ENCODE measurements at regions not wholly inside any gene's neighbourhood (a gene's known extent, or its start where the extent isn't known, plus 50 kb on each side); places are given as distances from the start of the nearest gene placed in this dataset.

DNA sequence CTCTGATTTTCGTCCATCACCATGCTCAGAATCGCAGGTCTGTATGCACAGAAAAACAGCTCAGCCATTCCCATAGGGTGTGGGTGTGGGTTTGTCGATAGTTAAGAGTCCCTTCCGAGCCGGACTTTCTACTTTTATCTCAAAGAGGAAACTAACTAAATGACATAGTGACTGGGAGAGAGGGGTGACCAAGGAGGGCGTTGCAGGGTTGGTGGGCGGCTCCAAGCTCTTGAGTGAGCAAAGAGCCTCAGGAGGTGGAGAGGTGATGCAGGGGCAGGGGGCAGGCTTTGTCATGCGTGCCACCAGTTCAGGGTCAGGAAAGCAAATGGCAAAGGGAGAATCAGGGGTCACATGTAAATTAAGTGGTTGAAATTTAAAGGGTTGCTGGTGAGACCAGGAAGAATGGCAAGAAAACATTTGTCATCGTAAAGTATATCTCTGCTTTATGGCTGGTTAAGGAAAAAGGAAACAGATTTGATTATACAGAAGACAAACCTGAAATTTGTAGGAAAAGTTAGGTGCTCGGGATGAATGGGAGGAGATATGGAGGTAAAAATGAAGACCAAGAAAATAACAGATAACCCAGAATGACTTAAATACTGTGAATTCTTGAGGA is 249.0 kb downstream of the SETD4 start:
- H3K9me3 ChIP-seq (ENCODE audit: control insufficient read depth, insufficient read depth, low read depth, low read length), result no peaks in the 10 kb centered on the region
- no peaks in the 10 kb centered on the region for H3K36me3 ChIP-seq (ENCODE audit: control insufficient read depth, insufficient read depth, low read length)
- intact Hi-C loops (cut with micrococcal nuclease; ENCODE audit: unreplicated experiment), result no loop called here
- CTCF ChIA-PET, result no interaction called here
- H3K27me3 ChIP-seq (ENCODE audit: control insufficient read depth, insufficient read depth, low read length), result no peaks in the 10 kb centered on the region
- DNase-seq (ENCODE audit: low read depth, low spot score) (no peak), ATAC-seq (no peak)
- BruUV-seq (replicated peaks), result no TSS peak
- H3K4me3 ChIP-seq (ENCODE audit: low read depth in 2 of 2, low read length in 2 of 2), result no peak overlapping the region
- H3K27ac ChIP-seq (ENCODE audit: low read length), result no peak overlapping the region
- H3K4me1 ChIP-seq (ENCODE audit: control insufficient read depth, insufficient read depth, low read length), result no peaks in the 10 kb centered on the region
- in situ Hi-C loops (cut with HindIII; ENCODE audit: low pct_unique_long_range_greater_than_20kb, low sequenced_read_pairs), result no loop called here
- TF ChIP-seq, protein P1, sequence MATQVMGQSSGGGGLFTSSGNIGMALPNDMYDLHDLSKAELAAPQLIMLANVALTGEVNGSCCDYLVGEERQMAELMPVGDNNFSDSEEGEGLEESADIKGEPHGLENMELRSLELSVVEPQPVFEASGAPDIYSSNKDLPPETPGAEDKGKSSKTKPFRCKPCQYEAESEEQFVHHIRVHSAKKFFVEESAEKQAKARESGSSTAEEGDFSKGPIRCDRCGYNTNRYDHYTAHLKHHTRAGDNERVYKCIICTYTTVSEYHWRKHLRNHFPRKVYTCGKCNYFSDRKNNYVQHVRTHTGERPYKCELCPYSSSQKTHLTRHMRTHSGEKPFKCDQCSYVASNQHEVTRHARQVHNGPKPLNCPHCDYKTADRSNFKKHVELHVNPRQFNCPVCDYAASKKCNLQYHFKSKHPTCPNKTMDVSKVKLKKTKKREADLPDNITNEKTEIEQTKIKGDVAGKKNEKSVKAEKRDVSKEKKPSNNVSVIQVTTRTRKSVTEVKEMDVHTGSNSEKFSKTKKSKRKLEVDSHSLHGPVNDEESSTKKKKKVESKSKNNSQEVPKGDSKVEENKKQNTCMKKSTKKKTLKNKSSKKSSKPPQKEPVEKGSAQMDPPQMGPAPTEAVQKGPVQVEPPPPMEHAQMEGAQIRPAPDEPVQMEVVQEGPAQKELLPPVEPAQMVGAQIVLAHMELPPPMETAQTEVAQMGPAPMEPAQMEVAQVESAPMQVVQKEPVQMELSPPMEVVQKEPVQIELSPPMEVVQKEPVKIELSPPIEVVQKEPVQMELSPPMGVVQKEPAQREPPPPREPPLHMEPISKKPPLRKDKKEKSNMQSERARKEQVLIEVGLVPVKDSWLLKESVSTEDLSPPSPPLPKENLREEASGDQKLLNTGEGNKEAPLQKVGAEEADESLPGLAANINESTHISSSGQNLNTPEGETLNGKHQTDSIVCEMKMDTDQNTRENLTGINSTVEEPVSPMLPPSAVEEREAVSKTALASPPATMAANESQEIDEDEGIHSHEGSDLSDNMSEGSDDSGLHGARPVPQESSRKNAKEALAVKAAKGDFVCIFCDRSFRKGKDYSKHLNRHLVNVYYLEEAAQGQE (IDR thresholded peaks at IDR 0.05; ENCODE audit: insufficient read depth in 1 of 2, low read depth in 2 of 2, low read length in 1 of 2), result no peak
- TF ChIP-seq, protein P2, sequence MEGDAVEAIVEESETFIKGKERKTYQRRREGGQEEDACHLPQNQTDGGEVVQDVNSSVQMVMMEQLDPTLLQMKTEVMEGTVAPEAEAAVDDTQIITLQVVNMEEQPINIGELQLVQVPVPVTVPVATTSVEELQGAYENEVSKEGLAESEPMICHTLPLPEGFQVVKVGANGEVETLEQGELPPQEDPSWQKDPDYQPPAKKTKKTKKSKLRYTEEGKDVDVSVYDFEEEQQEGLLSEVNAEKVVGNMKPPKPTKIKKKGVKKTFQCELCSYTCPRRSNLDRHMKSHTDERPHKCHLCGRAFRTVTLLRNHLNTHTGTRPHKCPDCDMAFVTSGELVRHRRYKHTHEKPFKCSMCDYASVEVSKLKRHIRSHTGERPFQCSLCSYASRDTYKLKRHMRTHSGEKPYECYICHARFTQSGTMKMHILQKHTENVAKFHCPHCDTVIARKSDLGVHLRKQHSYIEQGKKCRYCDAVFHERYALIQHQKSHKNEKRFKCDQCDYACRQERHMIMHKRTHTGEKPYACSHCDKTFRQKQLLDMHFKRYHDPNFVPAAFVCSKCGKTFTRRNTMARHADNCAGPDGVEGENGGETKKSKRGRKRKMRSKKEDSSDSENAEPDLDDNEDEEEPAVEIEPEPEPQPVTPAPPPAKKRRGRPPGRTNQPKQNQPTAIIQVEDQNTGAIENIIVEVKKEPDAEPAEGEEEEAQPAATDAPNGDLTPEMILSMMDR (IDR thresholded peaks at IDR 0.05), result no peak
- TF ChIP-seq SIN3A (IDR thresholded peaks at IDR 0.05; ENCODE audit: borderline replicate concordance, insufficient read depth, low read depth, low read length) (no peak), TCF7L2 (IDR thresholded peaks at IDR 0.05; ENCODE audit: low read depth, low read length) (no peak), POLR2AphosphoS5 (IDR thresholded peaks at IDR 0.05; ENCODE audit: low read depth, low read length) (no peak)
- POLR2A ChIA-PET, result interaction anchor here (0.6 kb wide), 1 partner anchor 58 kb away, joined by 3 read pairs; no protein-coding TSS in a partner anchor

DNA sequence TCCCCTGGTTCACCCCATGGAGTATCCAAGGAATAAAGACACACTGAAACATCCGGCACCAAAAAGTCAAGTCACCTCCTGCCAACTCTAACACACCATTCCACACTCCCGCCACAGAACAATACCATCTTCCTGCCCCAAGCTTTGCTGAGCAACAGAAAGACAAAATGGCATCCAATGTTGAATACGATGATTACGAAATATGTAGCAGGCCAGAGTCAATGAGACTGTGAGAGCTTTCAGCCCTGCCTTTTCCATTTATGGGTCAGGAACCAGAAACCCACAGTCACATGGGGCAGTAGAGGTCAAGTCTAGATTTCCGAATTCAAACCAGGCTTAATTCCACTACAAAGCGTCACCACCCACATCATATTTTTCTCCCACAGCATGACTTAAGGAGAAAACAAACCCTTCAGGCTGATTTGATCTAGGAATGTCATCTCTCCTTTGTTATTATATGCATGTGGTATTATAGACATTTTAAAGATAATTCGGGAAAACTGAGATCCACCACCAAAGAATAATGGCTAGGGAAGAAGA is 249.8 kb downstream of the SETD4 start:
- no peak overlapping the region for H3K27ac ChIP-seq (ENCODE audit: low read length)
- no peak for TF ChIP-seq TCF7L2 (IDR thresholded peaks at IDR 0.05; ENCODE audit: low read depth, low read length)
- no peak for TF ChIP-seq SIN3A (IDR thresholded peaks at IDR 0.05; ENCODE audit: borderline replicate concordance, insufficient read depth, low read depth, low read length)
- TF ChIP-seq, protein P2 (IDR thresholded peaks at IDR 0.05), result no peak
- TF ChIP-seq POLR2AphosphoS5 (IDR thresholded peaks at IDR 0.05; ENCODE audit: low read depth, low read length), result no peak
- TF ChIP-seq, protein P1 (IDR thresholded peaks at IDR 0.05; ENCODE audit: insufficient read depth in 1 of 2, low read depth in 2 of 2, low read length in 1 of 2), result no peak
- no peaks in the 10 kb centered on the region for H3K27me3 ChIP-seq (ENCODE audit: control insufficient read depth, insufficient read depth, low read length)
- no peak for DNase-seq (ENCODE audit: low read depth, low spot score)
- intact Hi-C loops (cut with micrococcal nuclease; ENCODE audit: unreplicated experiment), result no loop called here
- ChIA-PET CTCF (no interaction called here), POLR2A (no interaction called here)
- no TSS peak for BruUV-seq (replicated peaks)
- no peaks in the 10 kb centered on the region for H3K36me3 ChIP-seq (ENCODE audit: control insufficient read depth, insufficient read depth, low read length)
- no peaks in the 10 kb centered on the region for H3K4me1 ChIP-seq (ENCODE audit: control insufficient read depth, insufficient read depth, low read length)
- no peaks in the 10 kb centered on the region for H3K9me3 ChIP-seq (ENCODE audit: control insufficient read depth, insufficient read depth, low read depth, low read length)
- in situ Hi-C loops (cut with HindIII; ENCODE audit: low pct_unique_long_range_greater_than_20kb, low sequenced_read_pairs), result no loop called here
- no peak for ATAC-seq
- no peak overlapping the region for H3K4me3 ChIP-seq (ENCODE audit: low read depth in 2 of 2, low read length in 2 of 2)
